Breast epithelium (tissue), 3 donors: ENCODE measurements at regions not wholly inside any gene's neighbourhood (a gene's known extent, or its start where the extent isn't known, plus 50 kb on each side); places are given as distances from the start of the nearest gene placed in this dataset.

ENCODE experiments used
- CTCF ChIP-seq, 3 donors: fragments of 450-650 bp; IDR thresholded peaks; one replicate each; pipeline ENCODE4 v1.5.1; 2016 to 2017; ENCODE audit warnings: antibody characterized with exemption in 3 of 3, mild to moderate bottlenecking in 3 of 3, moderate library complexity in 3 of 3
- POLR2A ChIP-seq: fragments of 450-650 bp; IDR thresholded peaks from one replicate; pipeline ENCODE4 v1.6.1; 2016; ENCODE audit warnings: antibody characterized with exemption, mild to moderate bottlenecking, moderate library complexity

GRCh38 chr5:104859437-104859836, 1296.8 kb upstream of the NUDT12 start:
- TF ChIP-seq POLR2A (no peak), CTCF (IDR thresholded peaks at IDR 0.05) (no peak)
